ENCODE measurements at regions not wholly inside any gene's neighbourhood (a gene's known extent, or its start where the extent isn't known, plus 50 kb on each side); places are given as distances from the start of the nearest gene placed in this dataset.
A peak's percentile ranks its signal among the peaks of the same experiment; 100 is the strongest.

DNA sequence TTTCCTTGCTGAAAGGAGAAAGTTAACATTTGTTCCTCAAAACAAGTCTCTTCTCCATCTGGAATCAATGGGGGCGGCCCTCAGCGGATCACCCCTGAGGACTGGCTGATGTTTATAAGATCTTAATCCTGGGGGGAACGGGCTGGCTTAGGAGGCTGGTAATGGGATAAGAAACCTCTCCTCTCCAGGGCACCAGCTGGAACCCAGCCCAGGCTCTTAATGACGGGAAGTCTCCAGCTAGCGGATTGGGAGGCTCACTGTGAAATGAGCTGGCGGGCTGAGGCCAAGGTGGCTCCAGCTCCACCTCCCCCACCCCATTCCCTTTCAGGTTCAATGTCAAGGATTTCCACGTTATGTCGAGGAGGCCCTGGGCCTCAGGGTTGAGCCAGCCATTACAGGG lies 1133.0 kb downstream of the VRK1 start:
- no peak for DNase-seq (ENCODE audit: low read depth in 3 of 3)

DNA sequence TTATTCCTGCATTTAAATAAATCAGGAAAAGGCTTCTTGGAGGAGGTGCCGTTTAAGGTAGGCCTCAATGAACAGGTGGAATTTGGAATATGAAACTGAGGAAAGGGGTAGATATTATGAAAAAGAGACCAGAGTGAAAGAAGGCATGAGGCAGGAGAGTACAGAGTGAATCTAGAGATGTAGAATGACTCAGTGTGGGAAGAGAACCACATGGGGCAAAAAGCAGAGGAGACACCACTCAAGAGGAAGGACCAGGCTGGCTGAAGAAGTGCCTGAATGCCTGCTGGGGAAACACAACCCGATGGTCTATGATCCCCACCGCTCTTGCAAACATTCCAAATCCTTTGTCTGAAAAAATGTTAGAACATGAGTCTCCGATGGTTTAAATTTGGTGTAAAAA lies 1134.1 kb downstream of the VRK1 start:
- DNase-seq (ENCODE audit: low read depth in 3 of 3), result no peak

DNA sequence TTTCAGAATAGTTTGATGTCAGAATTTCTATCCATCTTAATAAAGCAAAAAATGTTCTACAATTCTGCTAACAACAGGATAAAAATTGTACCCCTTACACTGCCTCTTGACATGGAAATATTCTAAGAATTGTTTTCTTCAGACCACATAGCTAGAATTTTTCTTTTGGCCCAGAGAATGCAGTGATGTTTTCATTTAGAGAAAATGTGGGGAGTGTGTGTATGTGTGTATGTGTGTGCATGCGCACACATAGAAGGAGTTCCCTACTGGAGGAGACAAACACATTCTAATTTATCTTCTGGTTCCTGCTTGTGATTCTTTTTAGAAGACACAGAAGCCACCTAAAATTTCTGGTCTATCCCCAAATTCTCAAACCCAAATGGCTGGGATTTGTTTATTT lies 1145.7 kb downstream of the VRK1 start:
- no peak for DNase-seq (ENCODE audit: low read depth in 3 of 3)

DNA sequence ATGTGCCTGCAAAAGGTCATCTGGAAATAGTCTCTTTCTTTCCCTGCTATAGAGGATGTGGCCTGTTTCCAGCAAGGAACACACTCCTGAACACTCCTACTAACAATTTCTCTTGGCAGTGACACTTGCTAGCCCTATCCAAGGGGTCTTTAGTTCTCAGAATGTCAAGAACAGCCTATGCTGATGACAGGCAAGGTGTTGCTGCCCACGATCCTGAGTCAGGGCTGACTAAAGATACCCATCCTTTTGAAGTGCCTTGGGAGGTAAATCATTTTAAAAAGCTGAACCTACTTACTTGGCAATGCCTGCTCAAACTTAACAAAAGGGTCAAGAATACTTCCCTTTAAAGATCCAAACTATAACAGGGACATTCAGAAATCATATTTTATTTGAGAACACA lies 1146.4 kb downstream of the VRK1 start:
- DNase-seq (ENCODE audit: low read depth in 3 of 3), result peak; percentile 8 to 11 (median 8)

DNA sequence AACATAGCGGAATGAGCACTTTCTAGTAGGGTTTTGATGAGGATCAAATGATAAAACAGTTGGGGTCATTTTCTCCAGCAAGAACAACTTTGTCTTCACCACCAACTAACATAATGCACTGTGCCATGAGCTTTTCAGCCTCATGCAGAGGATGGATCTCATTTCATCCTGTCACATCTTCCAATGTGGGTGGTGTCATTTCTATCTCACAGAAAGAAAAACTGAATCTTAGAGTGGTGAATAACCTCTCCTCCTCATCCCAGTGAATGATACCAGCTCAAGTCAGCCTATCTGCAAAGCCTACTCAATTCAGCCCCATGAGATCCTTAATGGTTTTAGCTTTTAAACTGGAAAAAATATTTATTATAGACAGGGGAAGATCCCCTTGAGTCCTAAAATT lies 1147.2 kb downstream of the VRK1 start:
- no peak for DNase-seq (ENCODE audit: low read depth in 3 of 3)

DNA sequence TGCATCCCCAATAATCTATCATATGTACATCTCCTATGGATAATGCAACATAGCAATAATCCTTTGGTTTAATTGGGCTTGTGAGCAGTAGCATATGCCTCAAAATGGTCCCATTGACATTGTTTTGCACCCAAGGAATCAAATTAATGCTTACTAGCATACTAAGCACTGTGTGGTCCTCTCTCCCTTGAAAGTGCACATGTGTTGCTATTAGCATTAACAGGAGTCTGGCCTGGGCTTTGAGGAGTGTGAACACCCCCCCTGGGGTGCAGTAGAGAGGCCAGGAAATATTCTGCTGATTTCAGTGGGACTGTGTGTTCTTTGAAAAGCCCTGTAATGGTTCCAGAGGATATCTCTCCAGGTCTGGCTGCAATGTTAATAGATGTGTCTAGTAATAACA lies 1148.4 kb downstream of the VRK1 start:
- no peak for DNase-seq (ENCODE audit: low read depth in 3 of 3)

DNA sequence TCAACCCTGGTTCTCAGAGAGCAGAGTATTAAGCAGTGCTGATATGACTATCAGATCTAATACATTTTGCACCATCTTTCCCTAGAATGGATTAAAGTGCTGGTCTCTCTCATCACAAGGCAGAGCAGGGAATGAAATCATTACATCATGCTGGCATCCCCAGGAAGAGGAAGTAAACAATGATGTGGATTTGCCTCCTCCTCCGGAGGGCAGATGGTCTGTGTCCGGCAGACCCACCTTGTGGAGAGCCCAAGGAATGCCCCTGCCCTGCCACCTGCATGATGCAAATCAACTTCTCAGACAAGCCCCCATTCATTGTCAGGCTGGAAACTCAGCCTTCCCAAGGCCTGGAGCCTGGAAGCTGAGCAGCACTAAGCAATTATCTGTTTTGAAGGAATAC lies 1149.1 kb downstream of the VRK1 start:
- no peak for DNase-seq (ENCODE audit: low read depth in 3 of 3)

DNA sequence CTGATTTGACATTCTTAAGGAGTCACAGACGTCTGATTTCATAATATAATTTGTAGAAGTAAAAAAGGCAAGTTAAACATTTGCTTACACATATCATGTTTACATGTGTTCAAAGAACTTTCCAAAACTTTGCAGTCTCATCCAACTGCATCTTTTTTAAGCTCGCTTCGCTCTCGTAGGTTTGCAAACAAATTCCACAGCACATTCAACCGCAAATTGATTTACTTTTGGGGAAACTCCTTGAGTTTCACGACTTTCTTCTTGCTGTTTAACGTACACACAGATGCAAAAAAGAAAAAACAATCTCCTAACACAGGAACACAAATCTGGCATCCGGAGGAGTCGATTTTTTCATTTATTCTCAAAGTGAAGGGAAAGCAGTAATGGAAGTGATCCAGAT lies 1149.5 kb downstream of the VRK1 start:
- no peak for DNase-seq (ENCODE audit: low read depth in 3 of 3)

DNA sequence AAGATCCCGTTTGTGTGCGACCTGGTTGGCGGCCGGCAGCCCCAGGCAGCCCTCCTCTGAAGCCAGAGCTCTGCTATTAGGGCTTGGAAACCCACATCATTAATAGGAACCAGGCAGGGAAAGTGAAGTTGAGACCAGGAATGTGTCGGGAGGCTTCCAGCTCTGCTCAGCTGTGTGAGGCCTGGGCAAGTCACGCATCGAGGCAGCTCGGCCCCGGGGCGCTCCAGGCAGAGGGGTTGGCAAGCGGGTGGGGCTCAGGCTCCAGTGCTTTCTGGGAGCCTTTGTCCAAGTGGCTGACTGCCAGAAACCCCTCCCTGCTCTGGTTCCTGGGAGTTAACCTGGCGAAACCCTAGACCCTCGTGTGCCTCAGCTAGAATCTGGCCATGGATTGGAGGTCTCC lies 1151.7 kb downstream of the VRK1 start:
- DNase-seq (ENCODE audit: low read depth in 3 of 3), result no peak

DNA sequence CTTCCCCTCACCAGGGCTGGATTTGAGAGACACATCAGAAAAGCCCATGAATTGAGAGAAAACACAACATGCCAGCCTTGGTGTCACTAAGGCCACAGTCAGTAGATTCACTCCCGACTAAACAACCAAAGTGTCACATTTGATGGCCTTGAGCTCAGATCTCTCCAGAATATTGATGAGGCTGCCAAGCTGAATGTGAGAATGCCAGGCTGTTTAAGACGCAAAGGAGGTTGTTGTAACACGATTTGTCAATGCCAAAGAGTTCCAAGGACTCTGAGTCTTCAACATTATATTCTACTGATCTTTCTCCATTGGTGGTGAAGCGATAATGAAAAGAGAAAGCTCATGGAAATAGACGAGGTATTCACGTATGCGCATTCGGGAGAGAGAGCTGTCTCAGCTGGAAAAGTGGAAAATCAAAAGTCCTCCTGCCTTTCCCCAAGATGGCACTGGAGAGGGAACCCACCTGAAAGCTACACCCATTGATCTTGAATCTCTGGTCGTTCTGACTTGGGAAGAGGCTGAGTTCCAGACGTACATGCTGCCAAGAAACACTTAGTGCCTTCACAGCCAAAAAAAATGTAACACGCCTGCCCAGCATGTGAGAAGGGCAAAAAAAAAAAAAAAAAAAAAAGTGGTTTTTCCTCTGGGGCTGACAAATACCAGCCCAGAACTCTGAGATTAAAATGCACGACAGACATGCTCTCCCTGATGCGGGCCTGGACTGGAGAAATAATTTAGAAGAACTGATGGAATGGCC lies 1159.6 kb downstream of the VRK1 start:
- no peak for DNase-seq (ENCODE audit: low read depth in 3 of 3)

DNA sequence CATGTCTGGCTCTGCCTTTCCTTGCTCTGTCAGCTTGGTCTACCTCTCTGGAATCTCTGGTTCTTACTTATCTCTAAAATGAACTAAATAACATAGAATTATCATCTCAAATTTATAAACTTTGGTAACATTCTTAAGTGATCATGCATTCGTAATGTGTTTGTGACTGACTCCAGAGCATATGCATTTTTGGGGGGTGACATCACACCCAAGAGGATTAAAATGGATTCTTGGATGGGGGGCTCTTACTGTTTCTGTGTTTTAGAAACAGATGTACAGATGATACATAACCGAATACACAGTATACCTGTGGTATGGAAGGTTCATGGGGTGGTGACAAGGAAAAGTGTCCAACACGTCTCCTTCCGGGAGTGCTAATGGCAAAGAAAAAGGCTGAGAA lies 1162.1 kb downstream of the VRK1 start:
- DNase-seq (ENCODE audit: low read depth in 3 of 3), result no peak

DNA sequence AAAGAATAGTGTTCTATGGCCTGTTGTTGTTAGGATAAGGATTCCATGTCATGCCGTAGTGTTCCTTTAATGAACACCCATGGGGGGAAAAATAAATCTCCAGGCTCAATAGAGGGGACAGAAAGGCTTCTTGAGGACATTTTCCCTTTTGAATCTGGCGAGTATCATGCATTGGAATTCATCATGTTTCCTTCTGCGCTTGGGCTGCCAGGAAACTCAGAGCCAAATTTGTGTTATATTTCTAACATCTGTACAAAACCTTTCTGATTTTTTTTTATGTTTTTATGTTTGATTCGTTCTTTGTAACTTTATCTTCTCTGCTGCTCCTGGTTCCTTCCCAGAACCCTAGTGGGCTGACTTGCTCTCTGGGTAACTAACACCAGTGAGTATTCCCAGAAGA lies 1163.3 kb downstream of the VRK1 start:
- DNase-seq (ENCODE audit: low read depth in 3 of 3), result no peak

DNA sequence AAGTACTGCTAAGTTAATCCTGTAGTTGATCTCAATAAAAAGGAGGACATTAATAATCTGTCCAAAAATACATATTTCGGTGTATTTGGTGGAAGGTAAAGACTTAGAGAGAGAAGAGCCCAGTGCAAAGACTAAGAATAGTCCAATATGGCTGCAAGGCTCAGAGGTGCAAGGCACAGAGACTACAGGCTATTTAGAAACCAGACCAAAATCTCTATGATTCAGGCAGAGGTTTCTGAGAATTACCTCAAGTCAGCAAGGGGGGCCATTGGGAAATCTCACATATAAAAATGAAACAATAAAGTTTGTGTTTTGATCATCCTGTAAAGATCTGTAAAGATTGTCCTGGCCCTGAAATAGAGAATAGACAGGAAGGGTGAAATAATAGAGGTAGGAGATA lies 1173.0 kb downstream of the VRK1 start:
- DNase-seq (ENCODE audit: low read depth in 3 of 3), result no peak

DNA sequence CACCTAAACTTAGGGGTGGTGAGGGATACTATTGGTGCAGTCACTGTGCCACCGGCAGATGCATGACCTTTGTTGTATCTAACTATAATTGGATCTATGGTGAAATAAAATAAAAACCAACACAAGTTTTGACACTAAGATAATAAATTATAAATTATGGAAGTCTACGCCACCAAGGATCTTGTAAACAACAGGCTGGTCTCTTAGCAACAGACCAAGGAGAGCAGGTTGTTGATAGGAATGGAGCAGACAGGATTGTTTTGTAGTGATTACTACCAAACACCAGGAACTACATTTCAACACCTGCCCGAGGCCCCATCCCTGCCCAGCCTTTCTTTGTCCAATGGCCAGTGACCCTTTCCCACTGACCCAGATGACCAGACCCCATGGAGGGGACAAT lies 1178.0 kb downstream of the VRK1 start:
- DNase-seq (ENCODE audit: low read depth in 3 of 3), result no peak

DNA sequence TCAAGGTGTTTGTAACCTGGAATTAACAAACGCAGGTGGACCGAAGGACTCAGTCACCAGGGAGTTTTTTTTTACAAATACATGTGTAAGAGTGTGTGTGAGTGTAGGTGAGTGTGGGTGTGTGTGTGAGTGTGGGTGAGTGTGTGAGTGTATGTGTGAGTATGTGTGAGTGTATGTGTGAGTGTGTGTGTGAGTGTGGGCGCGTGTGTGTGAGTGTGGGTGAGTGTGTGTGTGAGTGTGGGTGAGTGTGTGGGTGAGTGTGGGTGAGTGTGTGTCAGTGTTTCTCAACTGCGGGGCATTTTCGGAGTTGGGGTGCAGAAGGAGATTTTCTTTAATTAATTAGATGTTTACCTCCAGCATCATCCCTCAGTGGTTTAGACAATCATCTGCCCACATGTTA lies 1178.8 kb downstream of the VRK1 start:
- peak in 1 of 3 experiments; percentile 19 for DNase-seq (ENCODE audit: low read depth in 3 of 3)

DNA sequence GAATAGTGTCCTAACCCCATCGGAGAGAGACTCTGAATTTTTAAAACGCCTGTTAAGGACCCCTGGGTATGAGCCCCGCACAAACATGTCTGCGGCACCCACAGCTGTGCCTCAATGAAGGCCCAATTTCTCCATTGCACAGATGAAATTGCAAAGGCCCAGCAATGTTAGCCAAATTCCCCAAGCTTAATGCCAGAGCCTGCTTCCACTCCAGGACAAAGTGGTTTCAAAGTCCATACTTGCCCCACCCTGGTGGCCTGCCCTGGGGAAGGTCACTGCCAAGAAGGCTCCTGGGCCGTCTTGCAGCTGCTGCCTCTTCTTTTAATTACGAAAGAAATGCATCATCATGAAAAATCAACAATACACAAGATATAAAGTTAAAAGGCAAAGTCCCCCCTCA lies 1179.7 kb downstream of the VRK1 start:
- DNase-seq (ENCODE audit: low read depth in 3 of 3), result no peak

DNA sequence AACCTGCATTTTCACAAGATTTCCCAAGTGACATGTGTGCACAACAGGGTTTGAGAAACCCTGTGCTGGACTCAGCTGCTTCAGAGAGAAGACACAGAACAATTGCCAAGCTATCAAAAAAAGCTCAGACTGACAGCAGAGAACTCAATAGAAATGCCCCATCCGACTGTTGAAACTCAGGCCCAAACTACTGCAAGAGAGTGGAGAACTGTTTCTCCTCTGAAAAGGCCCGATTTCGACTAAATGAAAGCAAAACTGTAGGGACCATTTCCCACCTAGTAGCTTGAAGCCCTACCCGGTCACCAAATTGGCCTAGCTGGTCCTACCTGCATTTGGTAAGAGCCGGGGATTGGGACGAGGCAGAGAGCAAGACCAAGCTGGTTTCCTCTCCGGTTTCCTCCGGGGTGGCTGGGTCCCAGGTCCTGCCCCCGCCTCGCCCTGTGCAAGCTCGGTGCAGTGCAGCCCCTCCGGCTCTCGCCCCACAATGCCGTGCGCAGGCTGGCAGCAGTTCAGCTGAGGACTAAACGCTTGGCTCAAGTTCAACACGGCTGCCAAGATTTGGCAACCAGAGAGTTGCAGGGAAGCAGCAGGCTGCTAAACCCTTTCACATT lies 1180.6 kb downstream of the VRK1 start:
- DNase-seq (ENCODE audit: low read depth in 3 of 3), result peak; percentile 46 to 77 (median 62)

DNA sequence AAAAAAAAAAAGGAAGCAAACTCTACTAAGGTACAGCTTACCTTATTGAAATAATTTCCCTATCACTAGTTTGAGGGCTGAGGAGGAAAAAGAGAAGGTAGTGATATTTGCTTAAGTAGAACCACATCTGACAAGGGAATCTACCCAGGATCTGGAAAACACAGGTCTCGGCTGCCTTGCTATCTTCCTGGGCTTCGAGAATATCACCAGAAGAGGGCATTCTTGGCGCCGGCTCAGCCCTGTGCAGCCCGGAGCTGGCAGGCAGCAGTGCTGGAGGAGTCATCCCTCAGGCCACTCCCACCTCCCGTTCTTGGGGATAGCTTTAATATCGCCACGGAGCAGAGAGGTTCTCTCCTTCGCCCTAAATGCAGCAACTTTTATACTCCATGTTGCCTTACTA lies 1181.2 kb downstream of the VRK1 start:
- peak; percentile 56 to 85 (median 69) for DNase-seq (ENCODE audit: low read depth in 3 of 3)

DNA sequence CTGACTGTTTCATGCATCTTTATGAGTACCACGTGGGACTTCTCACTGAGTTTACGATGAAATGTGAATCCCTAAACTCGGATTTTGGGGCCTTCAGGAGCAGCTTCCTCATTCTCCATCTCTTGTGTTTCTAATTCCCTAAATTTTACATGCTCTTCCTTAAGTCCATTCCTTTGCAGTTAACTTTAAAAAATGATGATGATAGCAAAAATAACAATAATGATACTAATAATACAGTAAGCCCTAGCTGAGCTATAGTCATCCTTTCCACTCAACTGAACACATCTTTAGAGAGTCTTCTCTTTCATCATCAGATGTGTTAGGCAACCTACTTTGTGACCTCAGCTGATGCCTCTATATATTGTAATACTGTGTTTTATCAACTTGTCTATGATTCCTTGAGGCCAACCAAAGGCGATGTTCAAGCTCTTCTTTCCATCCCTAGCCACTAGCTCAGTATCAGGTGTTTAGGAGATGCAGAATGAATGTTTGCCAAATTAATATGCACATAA lies 1196.4 kb downstream of the VRK1 start:
- no peak for DNase-seq (ENCODE audit: low read depth in 3 of 3)

DNA sequence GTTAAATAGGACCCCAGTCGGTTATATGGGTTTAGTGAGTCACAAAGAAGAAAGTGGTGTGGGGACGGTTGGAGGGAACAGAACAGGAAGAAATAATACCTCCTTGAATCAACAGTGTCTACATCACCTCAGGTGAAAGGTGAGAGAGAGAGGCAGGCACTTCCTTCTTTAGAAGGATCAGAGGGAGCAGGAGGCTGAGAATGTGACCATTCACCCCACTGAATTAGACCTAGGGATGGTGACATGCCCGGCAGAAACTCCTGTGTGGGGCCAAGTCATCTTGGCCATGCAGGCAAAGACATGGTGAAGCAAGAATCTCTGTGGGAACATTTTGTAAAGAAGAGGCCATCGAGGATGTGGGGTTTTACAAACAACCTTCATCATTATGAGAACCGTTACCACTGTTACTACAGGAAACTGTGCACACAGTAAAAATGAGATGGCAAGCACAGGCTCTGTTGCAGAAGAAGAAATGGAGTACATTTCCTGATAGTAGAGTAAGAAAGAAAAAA lies 1196.9 kb downstream of the VRK1 start:
- DNase-seq (ENCODE audit: low read depth in 3 of 3), result no peak

DNA sequence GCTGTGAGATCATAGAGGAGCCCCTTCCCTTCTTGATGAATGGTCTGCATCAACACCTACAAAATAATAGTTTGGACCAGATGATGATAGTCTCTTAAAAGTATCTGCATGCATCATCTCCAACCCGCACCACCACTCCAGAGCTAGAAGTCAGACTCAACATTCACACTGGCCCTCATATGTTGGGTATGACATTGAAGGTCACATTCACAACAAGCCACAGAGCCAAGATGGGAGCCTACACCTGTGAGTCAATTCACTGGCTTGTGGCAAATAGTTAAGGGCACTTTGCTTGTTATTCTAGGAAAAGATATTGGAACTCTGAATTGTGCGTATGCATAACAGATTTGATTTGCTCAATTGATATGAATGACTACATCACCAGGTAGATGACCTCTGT lies 1197.9 kb downstream of the VRK1 start:
- DNase-seq (ENCODE audit: low read depth in 3 of 3), result no peak

DNA sequence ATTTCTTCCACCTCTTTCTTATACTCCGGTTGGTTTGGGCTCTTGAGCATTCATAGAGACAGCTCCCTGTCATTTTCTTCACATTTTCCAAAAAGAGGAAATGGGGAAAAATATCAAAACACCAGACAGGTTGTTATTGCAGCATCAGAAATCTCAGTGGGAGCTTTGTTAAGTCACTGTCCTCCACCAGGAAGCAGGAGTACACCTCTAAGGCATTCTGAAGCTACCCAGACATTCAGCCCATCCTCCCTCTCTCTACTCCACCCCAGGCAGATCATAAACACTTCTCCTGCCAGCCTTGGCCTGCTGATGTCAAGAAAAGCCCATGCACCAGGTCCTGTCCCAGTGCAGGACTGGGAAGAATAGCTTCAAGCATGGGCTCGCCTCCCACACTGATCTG lies 1198.3 kb downstream of the VRK1 start:
- DNase-seq (ENCODE audit: low read depth in 3 of 3), result no peak

DNA sequence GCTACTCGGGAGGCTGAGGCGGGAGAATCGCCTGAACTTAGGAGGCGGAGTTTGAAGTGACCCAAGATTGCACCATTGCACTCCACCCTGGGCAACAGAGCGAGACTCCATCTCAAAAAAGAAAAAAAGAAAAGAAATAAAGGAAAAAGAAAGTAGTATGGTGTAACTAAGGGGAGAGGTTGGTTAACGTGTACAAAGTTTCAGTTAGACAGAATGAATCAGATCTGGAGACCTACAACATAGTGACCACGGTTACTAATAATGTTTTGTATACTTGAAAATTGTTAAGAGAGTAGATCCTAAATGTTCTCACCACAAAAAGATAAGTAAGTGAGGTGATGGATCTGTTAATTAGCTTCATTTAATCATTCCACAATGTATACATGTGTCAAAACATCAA lies 1208.8 kb downstream of the VRK1 start:
- no peak for DNase-seq (ENCODE audit: low read depth in 3 of 3)

Measured in stimulated activated CD4-positive, alpha-beta T cell treated with anti-CD3 and anti-CD28 coated beads, TNF-alpha, amount 100 ng/mL, for 24 hours (primary cell).